SW 1271 (cell line): ENCODE measurements at regions not wholly inside any gene's neighbourhood (a gene's known extent, or its start where the extent isn't known, plus 50 kb on each side); places are given as distances from the start of the nearest gene placed in this dataset.
"Not testable (repeated sequence)": the region's sequence is repeated elsewhere in the genome, so short reads cannot be mapped to it uniquely, and the experiment has no call there.

Source experiments
- DNase-seq, 2 experiments: peaks; one replicate each; lab custom pipeline; 2025; lab: John Stamatoyannopoulos, UW

GRCh38 chr6:6091608-6092002 lies 84.9 kb upstream of the NRN1 start:
- DNase-seq = no peak

- DNase-seq = no peak
Measured at GRCh38 chr6:6090861-6091607, 84.3 kb upstream of the NRN1 start.

GRCh38 chr6:6085928-6086668 lies 79.4 kb upstream of the NRN1 start:
- DNase-seq = no peak

- DNase-seq = no peak
Measured at GRCh38 chr6:6080975-6081374, 74.2 kb upstream of the NRN1 start.

GRCh38 chr6:6074190-6074589 lies 67.5 kb upstream of the NRN1 start:
- DNase-seq = no peak

GRCh38 chr6:6068157-6068556 lies 61.4 kb upstream of the NRN1 start:
- not testable (repeated sequence) for DNase-seq

GRCh38 chr6:6058054-6058444 lies 51.3 kb upstream of the NRN1 start:
- DNase-seq = no peak

GRCh38 chr6:6057442-6058053 lies 50.8 kb upstream of the NRN1 start:
- peak; percentile 32 to 68 for DNase-seq
